G401.6 (cell line): ENCODE measurements at regions not wholly inside any gene's neighbourhood (a gene's known extent, or its start where the extent isn't known, plus 50 kb on each side); places are given as distances from the start of the nearest gene placed in this dataset.
"Not testable (repeated sequence)": the region's sequence is repeated elsewhere in the genome, so short reads cannot be mapped to it uniquely, and the experiment has no call there.

Experiments
- FAIRE-seq: peaks from 2 replicates; lab custom pipeline; 2012; peaks lifted over from hg19 to GRCh38; lab: Jason Lieb, UNC

- FAIRE-seq: no peak
Observed at GRCh38 chr6:92497281-92497680, 922.1 kb downstream of the EPHA7 start.

GRCh38 chr6:92496527-92496926 is 922.8 kb downstream of the EPHA7 start:
- FAIRE-seq: no peak

GRCh38 chr6:92495242-92495641 is 924.1 kb downstream of the EPHA7 start:
- no peak for FAIRE-seq

- no peak for FAIRE-seq
Observed at GRCh38 chr6:92485487-92485886, 933.9 kb downstream of the EPHA7 start.

- no peak for FAIRE-seq
Observed at GRCh38 chr6:92479831-92480230, 939.5 kb downstream of the EPHA7 start.

DNA sequence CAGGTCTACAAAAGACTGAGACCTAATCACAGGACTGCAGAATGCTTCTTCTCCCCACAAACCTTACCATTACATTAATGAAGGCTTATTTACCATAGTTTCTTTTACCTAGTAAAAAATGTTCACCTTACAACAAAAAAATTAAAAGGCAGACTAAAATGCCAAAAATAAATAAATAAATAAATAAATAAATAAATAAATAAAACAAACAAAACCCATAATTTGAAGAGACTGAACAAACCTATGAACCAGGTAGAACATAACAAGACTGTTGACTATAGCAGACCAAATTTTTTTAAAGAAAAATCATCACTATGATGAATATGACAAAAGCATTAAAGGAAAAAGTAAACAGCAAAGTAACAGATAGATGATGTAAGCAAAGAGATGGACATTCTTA is 946.3 kb downstream of the EPHA7 start:
- FAIRE-seq: no peak

DNA sequence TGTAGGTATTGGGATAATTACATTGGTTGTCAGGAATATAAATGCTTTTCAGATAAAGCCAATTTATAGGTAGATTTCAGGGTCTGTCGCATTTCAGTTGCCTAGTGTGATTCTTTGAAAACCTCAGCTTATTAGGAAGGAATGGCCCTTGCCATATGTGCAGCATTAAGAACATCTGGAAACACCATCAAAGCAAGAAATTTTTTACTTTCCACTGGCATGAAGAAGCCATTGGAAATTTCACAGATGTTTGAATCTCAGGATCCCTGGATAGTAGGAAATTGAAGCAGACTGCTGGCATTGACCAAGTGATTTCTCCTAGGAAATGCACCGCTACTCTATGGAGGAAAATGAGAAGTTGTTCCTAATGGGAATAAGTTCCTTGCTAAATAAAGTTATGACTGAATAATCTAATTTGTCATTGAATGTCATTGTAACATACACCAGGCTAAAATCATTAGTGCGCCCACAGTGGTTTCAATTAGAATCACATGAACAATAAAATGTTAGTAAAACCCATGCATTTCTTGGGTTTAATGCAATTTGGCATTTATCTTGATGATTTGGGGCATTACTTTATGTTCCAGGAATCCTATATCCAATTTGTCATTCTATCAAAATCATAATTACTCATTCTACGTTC is 950.1 kb downstream of the EPHA7 start:
- no peak for FAIRE-seq

DNA sequence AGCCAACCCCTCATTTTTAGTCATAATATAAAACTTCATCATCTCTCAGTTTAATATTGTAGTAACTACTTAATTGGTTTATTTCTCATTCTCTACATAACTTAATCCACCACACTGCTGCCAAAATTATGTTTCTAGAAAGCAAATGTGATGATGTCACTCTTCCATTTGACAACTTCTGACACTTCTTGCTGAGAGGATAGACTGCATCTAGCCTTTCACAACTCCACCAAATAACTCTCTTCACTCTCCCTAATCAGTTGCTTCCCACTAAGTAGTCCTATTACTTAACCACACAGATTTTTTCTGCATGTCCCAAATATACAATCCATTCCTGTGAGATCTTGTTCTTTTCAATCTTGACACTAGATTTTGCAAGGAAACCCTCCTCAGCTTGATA is 951.3 kb downstream of the EPHA7 start:
- no peak for FAIRE-seq

- FAIRE-seq: no peak
Observed at GRCh38 chr6:92460133-92460532, 959.2 kb downstream of the EPHA7 start.

DNA sequence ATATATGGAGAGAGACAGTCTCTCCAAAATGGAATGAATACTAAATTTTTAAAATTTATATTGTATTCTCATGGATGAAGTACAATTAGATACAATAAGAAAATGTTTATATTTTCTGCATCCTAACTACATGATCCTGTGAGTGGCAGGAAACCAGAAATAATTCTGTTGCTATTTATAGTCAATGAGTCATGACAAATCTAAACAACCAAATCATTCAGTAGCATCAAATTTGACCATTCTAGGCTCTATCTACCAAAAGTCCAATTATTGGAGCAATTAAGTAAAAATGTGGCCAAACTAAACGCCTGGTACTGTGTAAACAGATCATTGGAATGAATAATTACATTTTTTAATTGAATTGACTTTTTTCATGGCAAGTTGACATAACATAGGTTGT is 959.8 kb downstream of the EPHA7 start:
- FAIRE-seq: no peak

- no peak for FAIRE-seq
Observed at GRCh38 chr6:92446052-92446451, 973.3 kb downstream of the EPHA7 start.

DNA sequence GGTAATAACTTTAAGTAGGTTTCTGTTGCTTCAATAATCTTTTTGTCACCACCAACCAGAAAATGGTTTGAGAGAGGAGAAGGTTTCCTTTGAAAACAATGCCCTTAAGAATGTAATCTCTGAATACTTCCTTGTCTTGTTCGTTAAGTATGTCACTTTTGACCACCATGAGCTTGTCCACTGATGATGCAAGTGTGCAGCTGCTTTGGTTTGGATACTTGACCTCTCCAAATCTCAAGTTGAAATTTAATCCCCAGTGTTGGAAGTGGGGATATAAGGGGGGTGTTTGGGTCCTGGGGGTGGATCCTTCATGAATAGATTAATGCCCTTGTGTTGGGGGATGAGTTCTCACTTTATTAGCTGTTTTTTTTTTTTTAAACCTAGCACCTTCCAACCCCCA is 985.4 kb downstream of the EPHA7 start:
- FAIRE-seq: no peak

DNA sequence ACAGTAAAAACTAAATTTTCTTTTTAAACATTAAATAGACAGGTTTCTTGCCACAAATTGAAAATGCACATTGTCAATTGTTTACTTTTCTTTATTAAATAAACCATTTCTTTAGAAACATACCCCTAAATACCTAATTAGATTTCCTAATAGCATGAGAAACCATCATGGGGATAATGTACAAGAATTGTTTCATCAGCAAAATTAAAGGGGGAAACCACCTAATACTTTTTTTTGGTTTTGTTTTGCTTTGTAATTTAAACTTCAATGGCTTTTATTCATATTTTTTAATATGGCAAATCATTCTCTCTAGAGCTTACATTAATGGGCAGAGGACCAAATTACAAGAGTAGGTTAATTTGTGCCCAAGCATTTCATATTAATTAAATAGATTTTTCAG is 987.9 kb downstream of the EPHA7 start:
- FAIRE-seq: no peak

DNA sequence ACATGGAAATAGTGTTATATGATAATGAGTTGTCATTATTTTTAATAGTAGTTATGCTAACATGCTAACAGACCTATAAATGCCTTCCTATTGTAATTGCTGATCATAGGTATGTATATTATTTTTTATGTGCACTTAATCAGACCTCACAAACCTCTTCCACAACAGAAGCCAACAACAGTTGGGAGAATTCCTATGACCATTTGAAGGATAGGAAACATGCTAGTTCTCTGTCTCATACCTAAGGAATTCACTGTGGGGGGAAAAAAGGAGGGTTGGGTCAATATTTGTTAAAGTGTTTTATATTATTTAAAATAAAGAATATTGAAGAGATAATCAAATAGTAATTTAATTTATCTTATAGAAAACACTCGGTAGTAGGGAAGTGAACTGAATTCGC is 990.9 kb downstream of the EPHA7 start:
- no peak for FAIRE-seq

DNA sequence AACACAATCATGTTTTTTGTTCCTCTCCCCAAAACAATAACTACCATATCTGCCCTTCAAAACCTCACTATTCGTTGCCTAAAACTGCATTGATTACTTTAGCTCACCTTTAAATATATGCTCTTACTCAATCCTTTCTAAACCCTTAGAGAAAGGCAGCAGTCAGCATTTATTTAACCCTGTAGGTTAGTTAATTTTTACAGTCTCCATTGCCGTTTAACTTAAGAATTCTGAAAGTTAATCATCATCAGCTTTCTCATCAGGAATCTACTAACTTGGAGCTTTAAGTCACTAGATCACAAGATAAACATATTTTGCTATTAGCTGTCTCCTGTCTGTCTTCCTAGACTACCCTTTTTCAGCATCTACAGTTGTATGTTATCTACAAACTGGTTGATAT is 991.9 kb downstream of the EPHA7 start:
- FAIRE-seq: no peak

DNA sequence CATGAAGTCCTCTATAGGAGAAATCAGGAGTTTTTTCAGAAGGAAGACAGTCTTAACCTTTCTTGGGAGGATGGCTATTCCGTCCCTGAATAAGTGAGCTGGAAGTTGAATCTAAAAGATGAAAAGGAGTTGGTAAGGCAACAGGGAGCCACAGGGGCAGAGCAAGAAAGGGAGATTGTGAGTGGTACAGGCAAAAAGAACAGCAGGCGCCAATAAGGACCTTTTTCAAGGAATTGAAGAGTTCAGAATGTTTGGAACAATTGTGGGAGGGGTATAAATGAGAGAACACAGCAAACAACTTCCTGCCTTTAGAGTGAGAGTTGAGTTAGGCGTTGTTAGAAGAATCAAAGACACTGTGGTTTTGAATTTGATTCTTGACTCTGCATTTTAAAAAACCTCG is 1003.7 kb downstream of the EPHA7 start:
- FAIRE-seq: no peak

GRCh38 chr6:92408350-92408749 is 1011.0 kb downstream of the EPHA7 start:
- no peak for FAIRE-seq

- no peak for FAIRE-seq
Observed at GRCh38 chr6:92404281-92404680, 1015.1 kb downstream of the EPHA7 start.

DNA sequence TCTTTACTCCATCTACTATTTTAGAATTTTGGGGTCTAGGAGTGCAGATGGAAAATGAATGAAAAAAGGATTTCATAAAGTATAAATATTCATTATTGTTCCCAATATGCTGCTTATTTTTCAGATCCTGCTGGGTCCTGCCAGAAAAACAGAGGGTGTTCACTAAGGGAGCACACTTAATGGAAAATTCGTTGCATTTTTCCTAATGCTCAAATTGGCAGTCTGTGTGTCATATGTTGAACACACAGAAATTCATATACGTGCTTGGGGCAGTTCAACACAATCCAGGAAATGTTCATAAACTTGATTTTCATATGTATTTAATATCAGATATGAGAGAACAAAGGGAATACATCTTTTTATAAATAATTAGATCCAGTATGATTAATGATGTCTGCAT is 1019.4 kb downstream of the EPHA7 start:
- no peak for FAIRE-seq

- not testable (repeated sequence) for FAIRE-seq
Observed at GRCh38 chr6:92388706-92389105, 1030.7 kb downstream of the EPHA7 start.

- no peak for FAIRE-seq
Observed at GRCh38 chr6:92380803-92381601, 1038.4 kb downstream of the EPHA7 start.

- no peak for FAIRE-seq
Observed at GRCh38 chr6:92377137-92377536, 1042.2 kb downstream of the EPHA7 start.

GRCh38 chr6:92376691-92377090 is 1042.7 kb downstream of the EPHA7 start:
- FAIRE-seq: no peak
